ENCODE measurements at regions not wholly inside any gene's neighbourhood (a gene's known extent, or its start where the extent isn't known, plus 50 kb on each side); places are given as distances from the start of the nearest gene placed in this dataset.

- TF ChIP-seq TFAP4 (CRISPR knock-in tag; IDR thresholded peaks at IDR 0.05; ENCODE audit: borderline replicate concordance) = no peak
- TF ChIP-seq ZNF398 (CRISPR knock-in tag; IDR thresholded peaks at IDR 0.05) = no peak
- TF ChIP-seq RCOR1 (IDR thresholded peaks at IDR 0.05; ENCODE audit: borderline replicate concordance in 1 of 2, low read depth in 2 of 2, low read length in 2 of 2) = no peak
- TF ChIP-seq MIER1 (IDR thresholded peaks at IDR 0.05; ENCODE audit: low read depth) = no peak
- no peak for TF ChIP-seq ZNF79 (CRISPR knock-in tag; IDR thresholded peaks at IDR 0.05; ENCODE audit: low read depth)
- TF ChIP-seq MED1 (CRISPR knock-in tag; IDR thresholded peaks at IDR 0.05; ENCODE audit: borderline replicate concordance) = no peak
- TF ChIP-seq ZNF175 (CRISPR knock-in tag; IDR thresholded peaks at IDR 0.05; ENCODE audit: low read depth) = no peak
- no peak for TF ChIP-seq ERF (CRISPR knock-in tag; IDR thresholded peaks at IDR 0.05)
- no peak for TF ChIP-seq POLR2AphosphoS2 (IDR thresholded peaks at IDR 0.05; ENCODE audit: low read length)
- TF ChIP-seq MAFK (IDR thresholded peaks at IDR 0.05; ENCODE audit: low read length) = no peak
Measured at GRCh38 chr11:15780837-15781236, 575.5 kb downstream of the SOX6 start (continued).
